H1 (cell line): ENCODE measurements at regions not wholly inside any gene's neighbourhood (a gene's known extent, or its start where the extent isn't known, plus 50 kb on each side); places are given as distances from the start of the nearest gene placed in this dataset.

ENCODE experiments used
- CTCF ChIA-PET: fragments of 300-600 bp; sonication (Branson Sonifier 250); formaldehyde crosslinking; loops from one replicate; lab custom pipeline; 2021; ENCODE audit not compliant: partially characterized antibody; lab: Charles Lee
- POLR2A ChIA-PET: fragments of 300-600 bp; sonication (Branson Sonifier 250); formaldehyde crosslinking; loops from one replicate; lab custom pipeline; 2021; ENCODE audit warnings: inconsistent platforms; ENCODE audit not compliant: partially characterized antibody; lab: Charles Lee
- DNase-seq, 2 experiments: peaks; one replicate each; pipeline versions ENCODE4 v3.0.0 to v3.0.0-alpha.2; 2010 to 2022; ENCODE audit warnings: low spot score in 2 of 2, low read depth in 1 of 2, mixed read lengths in 1 of 2
- FAIRE-seq: peaks from 2 replicates; lab custom pipeline; 2011; peaks lifted over from hg19 to GRCh38; lab: Jason Lieb, UNC
- H2AFZ ChIP-seq: 2 replicates; pipeline ENCODE4 v1.8.1; 2012; ENCODE audit warnings: low read length, inconsistent platforms
- H2AK5ac ChIP-seq: 2 replicates; pipeline ENCODE4 v1.6.1; 2013; ENCODE audit warnings: low read depth, low read length
- H2BK120ac ChIP-seq: replicated peaks from 2 replicates; pipeline ENCODE3; 2013; ENCODE audit warnings: low read depth, low read length, inconsistent platforms
- H2BK12ac ChIP-seq: 2 replicates; pipeline ENCODE4 v1.6.1; 2013; ENCODE audit warnings: low read depth, low read length
- H2BK15ac ChIP-seq: 2 replicates; pipeline ENCODE4 v1.6.1; 2013; ENCODE audit warnings: low read length
- H2BK20ac ChIP-seq: 2 replicates; pipeline ENCODE4 v1.6.1; 2013; ENCODE audit warnings: low read length
- H2BK5ac ChIP-seq: 2 replicates; pipeline ENCODE4 v1.6.1; 2013; ENCODE audit warnings: low read depth, low read length
- H3K14ac ChIP-seq: 2 replicates; pipeline ENCODE4 v1.6.1; 2013; ENCODE audit warnings: inconsistent platforms; ENCODE audit not compliant: insufficient read length
- H3K18ac ChIP-seq: 2 replicates; pipeline ENCODE4 v1.6.1; 2013; ENCODE audit warnings: low read length; ENCODE audit errors: extremely low read depth
- H3K23ac ChIP-seq: 2 replicates; pipeline ENCODE4 v1.6.1; 2013; ENCODE audit warnings: inconsistent platforms; ENCODE audit not compliant: insufficient read length
- H3K23me2 ChIP-seq: 2 replicates; pipeline ENCODE4 v1.6.1; 2013; ENCODE audit warnings: low read depth, low read length
- H3K27ac ChIP-seq: 2 replicates; pipeline ENCODE4 v1.6.1; 2011; ENCODE audit warnings: low read depth, low read length, inconsistent platforms
- H3K27me3 ChIP-seq, 4 experiments: replicated peaks in 1 of 4; 1 replicate in 1 of 4; 2 replicates in 3 of 4; pipeline versions ENCODE4 v1.6.1 to v1.8.1; 2011 to 2013; ENCODE audit warnings: low read length in 3 of 4, mild to moderate bottlenecking in 3 of 4, inconsistent platforms in 2 of 4, mixed read lengths in 2 of 4, moderate library complexity in 1 of 4; ENCODE audit not compliant: control insufficient read depth in 3 of 4, insufficient read depth in 3 of 4; ENCODE audit errors: extremely low read depth in 1 of 4
- H3K36me3 ChIP-seq, 4 experiments: 2 replicates each; pipeline versions ENCODE4 v1.6.1 to v1.8.1; 2011 to 2013; ENCODE audit warnings: mild to moderate bottlenecking in 4 of 4, low read length in 3 of 4, moderate library complexity in 2 of 4, control low read depth in 1 of 4, inconsistent platforms in 1 of 4; ENCODE audit not compliant: insufficient read depth in 4 of 4, control insufficient read depth in 2 of 4
- H3K4ac ChIP-seq: replicated peaks from 2 replicates; pipeline ENCODE3; 2013; ENCODE audit warnings: low read length, low read depth, mixed read lengths, inconsistent platforms; ENCODE audit not compliant: insufficient read length
- H3K4me1 ChIP-seq, 4 experiments: replicated peaks in 1 of 4; 1 replicate in 1 of 4; 2 replicates in 3 of 4; pipeline versions ENCODE4 v1.6.1 to v1.8.1; 2011 to 2013; ENCODE audit warnings: low read length in 3 of 4, inconsistent platforms in 2 of 4, mixed read lengths in 1 of 4; ENCODE audit not compliant: insufficient read depth in 4 of 4, control insufficient read depth in 3 of 4
- H3K4me2 ChIP-seq, 2 experiments: 2 replicates each; pipeline versions ENCODE4 v1.6.1 to v1.8.1; 2011 to 2013; ENCODE audit warnings: low read depth in 2 of 2, low read length in 2 of 2, control low read depth in 1 of 2, inconsistent platforms in 1 of 2, mild to moderate bottlenecking in 1 of 2; ENCODE audit not compliant: insufficient read depth in 1 of 2
- H3K4me3 ChIP-seq, 4 experiments: fragments of 200-600, 300-600 bp in 1 of 4; sonication (generic), shearing (Covaris generic), sonication (Bioruptor Twin) in 1 of 4; 2 replicates each; pipeline versions ENCODE4 v1.5.1 to v1.8.1; 2011 to 2016; ENCODE audit warnings: low read length in 4 of 4, low read depth in 3 of 4, control low read depth in 2 of 4, inconsistent platforms in 2 of 4, mild to moderate bottlenecking in 2 of 4, mixed read lengths in 1 of 4, moderate library complexity in 1 of 4; ENCODE audit not compliant: insufficient read depth in 2 of 4; ENCODE audit errors: extremely low read depth in 1 of 4
- H3K56ac ChIP-seq: replicated peaks from 2 replicates; pipeline ENCODE3; 2013; ENCODE audit warnings: low read depth, mild to moderate bottlenecking, mixed read lengths, low read length, inconsistent platforms; ENCODE audit not compliant: insufficient read length
- H3K79me1 ChIP-seq: 2 replicates; pipeline ENCODE4 v1.6.1; 2013; ENCODE audit warnings: low read depth, low read length, control low read depth
- H3K79me2 ChIP-seq, 2 experiments: 2 replicates each; pipeline versions ENCODE4 v1.6.1 to v1.8.1; 2012 to 2013; ENCODE audit warnings: low read length in 2 of 2, mild to moderate bottlenecking in 2 of 2, inconsistent platforms in 1 of 2; ENCODE audit not compliant: insufficient read depth in 2 of 2, control insufficient read depth in 1 of 2
- H3K9ac ChIP-seq, 4 experiments: replicated peaks in 1 of 4; 1 replicate in 1 of 4; 2 replicates in 3 of 4; pipeline versions ENCODE4 v1.6.1 to v1.8.1; 2011 to 2013; ENCODE audit warnings: low read depth in 3 of 4, low read length in 3 of 4, control low read depth in 2 of 4, mild to moderate bottlenecking in 2 of 4, moderate library complexity in 2 of 4, inconsistent platforms in 1 of 4; ENCODE audit errors: extremely low read depth in 1 of 4
- H3K9me3 ChIP-seq, 2 experiments: 2 replicates each; pipeline versions ENCODE4 v1.6.1 to v1.8.1; 2012 to 2013; ENCODE audit warnings: mild to moderate bottlenecking in 2 of 2, moderate library complexity in 2 of 2, control low read depth in 1 of 2, inconsistent platforms in 1 of 2, low read depth in 1 of 2, low read length in 1 of 2, mixed read lengths in 1 of 2; ENCODE audit not compliant: insufficient read depth in 2 of 2
- H4K20me1 ChIP-seq, 2 experiments: replicated peaks in 1 of 2; 2 replicates each; pipeline versions ENCODE3 to v1.8.1; 2011 to 2013; ENCODE audit warnings: inconsistent platforms in 2 of 2, low read length in 2 of 2, mild to moderate bottlenecking in 1 of 2; ENCODE audit not compliant: insufficient read depth in 2 of 2, control insufficient read depth in 1 of 2
- H4K5ac ChIP-seq: 2 replicates; pipeline ENCODE4 v1.6.1; 2013; ENCODE audit warnings: low read length, low read depth, mixed read lengths, inconsistent platforms; ENCODE audit not compliant: insufficient read length
- H4K8ac ChIP-seq: 2 replicates; pipeline ENCODE4 v1.8.0; 2013; ENCODE audit warnings: mild to moderate bottlenecking, moderate library complexity, low read length, inconsistent platforms; ENCODE audit not compliant: insufficient read depth; ENCODE audit errors: extremely low read depth
- H4K91ac ChIP-seq: replicated peaks from 2 replicates; pipeline ENCODE3; 2013; ENCODE audit warnings: low read length, mixed read lengths, inconsistent platforms; ENCODE audit not compliant: insufficient read length
- ASH2L ChIP-seq: fragments of 200-600, 300-600 bp; sonication (generic); IDR thresholded peaks from one replicate; pipeline ENCODE4 v1.7.1; 2017; ENCODE audit warnings: low read length
- BCL11A ChIP-seq, 2 experiments: IDR thresholded peaks; one replicate each; pipeline ENCODE4 v1.6.1; 2011; ENCODE audit warnings: low read depth in 2 of 2, low read length in 2 of 2, mild to moderate bottlenecking in 2 of 2
- CEBPB ChIP-seq: IDR thresholded peaks from 2 replicates; pipeline ENCODE4 v1.6.1; 2012; ENCODE audit warnings: low read depth, low read length
- CREB1 ChIP-seq: IDR thresholded peaks from 2 replicates; pipeline ENCODE4 v1.6.1; 2012; ENCODE audit warnings: inconsistent platforms
- EZH2 ChIP-seq: fragments of 200-600 bp; sonication (generic); IDR thresholded peaks from 2 replicates; pipeline ENCODE4 v1.7.1; 2012; ENCODE audit warnings: low read depth, mild to moderate bottlenecking, moderate library complexity, low read length, inconsistent platforms; ENCODE audit not compliant: severe bottlenecking
- JUN ChIP-seq: IDR thresholded peaks from 2 replicates; pipeline ENCODE4 v1.6.1; 2011; ENCODE audit warnings: low read depth, mild to moderate bottlenecking, improper control_type of control experiment, low read length
- JUND ChIP-seq: IDR thresholded peaks from 2 replicates; pipeline ENCODE4 v1.6.1; 2011; ENCODE audit warnings: mild to moderate bottlenecking, improper control_type of control experiment, low read length
- KDM4A ChIP-seq: IDR thresholded peaks from one replicate; pipeline ENCODE4 v1.7.1; 2012; ENCODE audit warnings: low read depth, mild to moderate bottlenecking, moderate library complexity, low read length, inconsistent platforms; ENCODE audit not compliant: severe bottlenecking
- MAX ChIP-seq: IDR thresholded peaks from 2 replicates; pipeline ENCODE4 v1.6.1; 2012; ENCODE audit warnings: inconsistent platforms
- PHF8 ChIP-seq: fragments of 200-600 bp; sonication (generic); conservative IDR thresholded peaks from 2 replicates; pipeline ENCODE4 v1.7.1; 2012; ENCODE audit warnings: low read depth, mild to moderate bottlenecking, inconsistent platforms, low read length, moderate library complexity
- POLR2AphosphoS5 ChIP-seq: IDR thresholded peaks from 2 replicates; pipeline ENCODE4 v1.6.1; 2011; ENCODE audit warnings: low read depth, low read length
- RXRA ChIP-seq: IDR thresholded peaks from 2 replicates; pipeline ENCODE4 v1.6.1; 2011; ENCODE audit warnings: low read depth, mild to moderate bottlenecking, low read length, moderate library complexity; ENCODE audit not compliant: insufficient read depth
- SP2 ChIP-seq: IDR thresholded peaks from 2 replicates; pipeline ENCODE4 v1.6.1; 2012; ENCODE audit warnings: mild to moderate bottlenecking, low read length, inconsistent platforms
- SP4 ChIP-seq: IDR thresholded peaks from 2 replicates; pipeline ENCODE4 v1.6.1; 2012; ENCODE audit warnings: low read length, inconsistent platforms
- SRF ChIP-seq: IDR thresholded peaks from 2 replicates; pipeline ENCODE4 v1.6.1; 2011; ENCODE audit warnings: mild to moderate bottlenecking, low read depth, low read length, moderate library complexity
- TEAD4 ChIP-seq: IDR thresholded peaks from 2 replicates; pipeline ENCODE4 v1.6.1; 2012; ENCODE audit warnings: low read depth, low read length, inconsistent platforms, mixed read lengths
- YY1 ChIP-seq: IDR thresholded peaks from 2 replicates; pipeline ENCODE4 v1.6.1; 2011; ENCODE audit warnings: low read depth, mild to moderate bottlenecking, low read length
- WGBS, 2 experiments: shearing (Covaris generic) in 1 of 2; methylation state at CpG; one replicate each; pipeline versions ENCODE4 v1.1.6 to v1.1.7; 2013 to 2015; ENCODE audit warnings: low lambda C conversion rate in 2 of 2, mixed read lengths in 2 of 2, inconsistent platforms in 1 of 2, low coverage in 1 of 2, missing lambda C conversion rate in 1 of 2; ENCODE audit not compliant: insufficient replicate concordance in 2 of 2, insufficient coverage in 1 of 2, insufficient read length in 1 of 2; ENCODE audit errors: extremely low coverage in 1 of 2, missing lambda C conversion rate in 1 of 2; 5-methylcytosine and 5-hydroxymethylcytosine counted together

DNA sequence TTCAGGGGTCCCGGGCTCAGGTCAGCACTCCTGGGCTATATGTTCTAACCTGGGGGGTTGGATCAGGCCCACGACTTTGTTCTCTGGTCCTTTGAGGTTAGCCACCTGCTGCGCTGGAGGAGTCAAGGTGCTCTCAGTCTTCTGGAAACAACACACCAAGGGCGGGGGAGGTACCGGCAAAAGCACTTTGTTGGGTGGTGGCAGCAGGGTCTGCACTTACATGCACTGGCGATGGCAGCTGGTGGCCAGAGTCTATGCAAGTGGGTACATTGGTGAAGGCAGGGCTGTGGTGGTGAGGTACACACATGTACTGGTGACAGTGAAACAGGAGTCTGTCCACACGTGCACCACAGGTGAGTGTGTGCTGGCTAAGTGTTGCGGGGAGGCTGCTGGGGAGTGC is 194.2 kb upstream of the MAGI2 start:
- POLR2A ChIA-PET = no interaction called here
- 90% methylated on average over 8 of the region's 8 CpGs; no CpG with 5 or more reads in 1 of the 2 experiments for WGBS, 2 experiments
- DNase-seq = no peak
- TF ChIP-seq EZH2 (no peak), MAX (no peak), ASH2L (no peak), PHF8 (no peak), POLR2AphosphoS5 (no peak), TEAD4 (no peak), SP2 (no peak), KDM4A (no peak), JUN (no peak), JUND (no peak), CREB1 (no peak), CEBPB (no peak), SRF (no peak), YY1 (no peak), RXRA (no peak), BCL11A (IDR thresholded peaks at IDR 0.05; ENCODE audit: low read depth in 2 of 2, low read length in 2 of 2) (no peak), SP4 (no peak)

More for the DNA sequence above, 194.2 kb upstream of the MAGI2 start:
- H3K27ac ChIP-seq = no peak overlapping the region
- no peak overlapping the region for H3K4me2 ChIP-seq
- H2AK5ac ChIP-seq = no peak overlapping the region
- no peaks in the 10 kb centered on the region for H3K9me3 ChIP-seq
- H3K79me2 ChIP-seq = no peaks in the 10 kb centered on the region
- CTCF ChIA-PET = no interaction called here
- no peak overlapping the region for H2BK20ac ChIP-seq
- no peak overlapping the region for H2AFZ ChIP-seq
- H2BK12ac ChIP-seq = no peak overlapping the region
- H3K18ac ChIP-seq = no peak overlapping the region
- H3K56ac ChIP-seq = no peak overlapping the region
- H3K27me3 ChIP-seq = peaks cover 0 to 8% (median 4%) of the 10 kb centered on the region in 4 experiments; a peak in 5 of 7 replicates
- no peak for FAIRE-seq
- no peak overlapping the region for H4K91ac ChIP-seq
- no peak overlapping the region for H4K5ac ChIP-seq
- no peak overlapping the region for H2BK120ac ChIP-seq
- H3K36me3 ChIP-seq = no peaks in the 10 kb centered on the region
- no peak overlapping the region for H3K9ac ChIP-seq
- H3K23ac ChIP-seq = no peak overlapping the region
- no peaks in the 10 kb centered on the region for H3K79me1 ChIP-seq
- no peak overlapping the region for H3K4me3 ChIP-seq
- H4K20me1 ChIP-seq = peaks cover 0 to 2% of the 10 kb centered on the region in 2 experiments
- no peak overlapping the region for H3K4ac ChIP-seq
- H2BK5ac ChIP-seq = no peak overlapping the region
- H3K23me2 ChIP-seq = no peaks in the 10 kb centered on the region
- no peak overlapping the region for H3K14ac ChIP-seq
- H2BK15ac ChIP-seq = no peak overlapping the region
- no peaks in the 10 kb centered on the region for H3K4me1 ChIP-seq
- no peak overlapping the region for H4K8ac ChIP-seq
